ENCODE measurements at regions not wholly inside any gene's neighbourhood (a gene's known extent, or its start where the extent isn't known, plus 50 kb on each side); places are given as distances from the start of the nearest gene placed in this dataset.

DNA sequence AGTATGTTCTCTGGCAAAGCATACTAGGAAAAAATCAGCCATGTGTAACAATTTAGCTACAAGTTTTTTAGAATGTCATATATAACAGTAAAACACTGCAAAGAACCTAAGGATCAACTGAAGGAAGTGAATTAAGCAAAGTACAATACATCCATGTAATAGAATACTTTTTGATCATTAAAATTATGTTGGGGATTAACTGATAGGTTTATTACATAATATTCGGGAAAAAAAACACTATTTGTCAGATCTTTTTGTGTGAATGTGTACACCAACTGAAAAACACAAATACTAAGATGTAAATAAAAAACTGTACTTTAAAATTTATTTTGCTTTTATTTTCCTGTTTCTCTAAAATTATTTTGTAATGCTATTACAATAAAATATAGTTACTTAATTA, 185.5 kb upstream of the DYNLRB2 start:
- DNase-seq = no peak

DNA sequence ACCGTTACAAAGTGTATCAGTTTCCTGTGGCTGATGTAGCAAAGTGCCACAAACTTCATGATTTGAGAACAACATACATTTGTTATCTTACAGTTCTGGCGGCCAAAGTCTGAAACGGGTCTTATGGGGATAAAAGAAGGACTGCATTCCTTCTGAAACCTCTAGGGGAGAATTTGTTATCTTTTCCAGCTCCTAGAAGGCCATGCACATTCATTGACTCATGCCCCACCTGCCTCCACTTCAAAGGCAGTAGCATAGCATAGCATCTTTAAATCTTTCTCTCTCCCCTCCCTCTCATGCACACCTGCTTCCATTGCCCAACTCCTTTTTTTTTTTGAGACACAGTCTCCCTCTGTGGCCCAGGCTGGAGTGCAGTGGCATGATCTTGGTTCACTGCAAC, 190.7 kb upstream of the DYNLRB2 start:
- no peak for DNase-seq

DNA sequence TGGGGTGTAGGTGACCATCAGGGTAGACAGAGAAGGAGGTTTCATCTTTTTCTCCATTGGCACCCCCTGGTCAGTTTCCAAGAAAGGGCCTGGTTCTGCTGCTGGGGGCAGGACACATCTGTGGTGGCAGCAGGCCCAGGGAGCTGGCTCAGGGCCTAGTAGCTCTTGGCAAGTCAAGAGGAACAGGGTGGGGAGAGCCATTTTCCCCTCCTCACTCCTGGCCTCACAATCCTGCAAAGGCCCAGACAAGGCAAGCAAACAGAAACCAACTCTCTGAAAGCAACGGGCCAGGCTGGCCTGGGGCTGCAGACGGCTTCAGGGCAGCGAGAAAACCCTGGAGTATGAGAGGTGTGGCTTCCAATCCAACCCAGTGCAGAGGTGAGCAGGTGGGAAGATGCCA, 192.9 kb upstream of the DYNLRB2 start:
- no peak for DNase-seq

DNA sequence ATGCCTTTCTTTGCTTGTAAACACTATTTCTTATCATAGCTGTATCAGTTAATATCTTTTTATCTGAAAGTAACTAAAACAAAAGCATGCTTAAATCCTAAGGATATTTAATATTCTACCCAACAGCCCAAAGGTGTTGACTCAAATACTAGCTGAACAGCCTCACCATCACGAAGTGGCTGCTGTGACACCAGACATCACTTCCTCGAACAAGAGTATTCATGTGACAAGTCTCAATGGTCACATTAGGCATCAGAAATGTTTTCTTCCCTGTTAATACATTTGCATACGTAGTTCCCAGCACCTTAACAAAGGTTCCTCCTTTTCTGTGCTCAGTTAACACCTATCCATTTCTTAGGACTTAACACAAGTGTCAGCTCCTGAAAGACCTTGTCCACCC, 193.8 kb upstream of the DYNLRB2 start:
- no peak for DNase-seq

DNA sequence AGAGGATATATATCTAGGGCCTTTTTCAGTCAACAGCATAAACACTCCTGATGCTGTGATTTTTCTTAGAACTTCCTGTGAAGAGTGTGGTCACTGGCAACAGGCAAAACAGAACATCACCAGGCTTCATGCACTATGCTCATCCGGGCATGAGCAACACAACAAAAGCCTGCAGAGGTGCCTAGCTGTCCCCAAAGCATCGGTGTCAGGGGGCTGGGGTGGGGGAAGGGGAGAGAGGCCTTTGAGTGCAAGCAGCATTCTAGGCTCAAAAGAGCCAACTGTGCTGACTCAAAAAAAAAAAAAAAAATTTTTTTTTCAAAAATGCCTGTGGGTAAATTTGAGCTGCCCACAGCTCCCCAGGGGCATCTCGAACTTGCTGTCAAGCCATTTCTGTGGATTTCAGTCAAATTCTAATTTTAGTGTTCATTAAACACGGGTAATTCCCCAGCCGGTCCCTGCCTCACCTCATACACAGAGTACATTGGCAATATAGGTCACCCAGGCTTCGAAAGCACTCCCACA, 194.6 kb upstream of the DYNLRB2 start:
- no peak for DNase-seq

DNA sequence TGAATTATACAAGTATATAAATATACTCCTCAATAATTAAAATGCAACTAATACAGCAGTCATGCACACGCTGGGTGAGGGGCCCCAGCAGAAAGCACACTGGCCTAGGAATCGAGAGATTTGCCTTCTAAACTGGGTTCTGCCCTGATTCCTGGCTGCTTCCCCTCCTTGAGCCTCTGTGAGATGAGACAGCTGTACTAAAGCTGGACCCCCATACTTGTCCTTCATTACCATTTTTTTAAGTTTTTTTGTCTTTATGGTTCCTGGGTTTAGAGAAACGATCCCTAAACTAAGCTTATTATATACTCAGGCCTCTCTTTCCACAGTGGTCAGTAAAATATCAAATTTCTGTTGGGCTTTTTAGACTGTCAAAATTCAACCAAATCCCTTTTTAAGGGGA, 195.1 kb upstream of the DYNLRB2 start:
- no peak for DNase-seq

DNA sequence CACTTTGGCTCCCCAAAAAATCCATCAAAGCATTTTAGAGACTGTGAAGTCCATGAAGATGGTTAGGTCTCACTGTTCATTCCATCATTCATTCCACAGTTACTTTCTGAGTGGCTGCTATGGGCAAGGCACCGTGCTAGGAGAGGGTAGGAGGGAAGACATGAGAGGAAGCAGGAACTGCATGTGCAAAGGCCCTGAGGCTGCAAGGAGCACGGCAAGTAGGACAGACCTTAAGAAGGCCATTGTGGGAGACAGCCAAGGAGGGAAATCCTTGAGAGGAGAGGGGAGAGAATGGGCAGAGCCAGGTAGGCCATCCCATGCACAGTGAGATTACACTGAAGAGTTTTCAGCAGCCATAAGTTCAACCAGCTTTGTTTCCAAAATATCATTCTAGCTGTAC, 196.2 kb upstream of the DYNLRB2 start:
- no peak for DNase-seq

DNA sequence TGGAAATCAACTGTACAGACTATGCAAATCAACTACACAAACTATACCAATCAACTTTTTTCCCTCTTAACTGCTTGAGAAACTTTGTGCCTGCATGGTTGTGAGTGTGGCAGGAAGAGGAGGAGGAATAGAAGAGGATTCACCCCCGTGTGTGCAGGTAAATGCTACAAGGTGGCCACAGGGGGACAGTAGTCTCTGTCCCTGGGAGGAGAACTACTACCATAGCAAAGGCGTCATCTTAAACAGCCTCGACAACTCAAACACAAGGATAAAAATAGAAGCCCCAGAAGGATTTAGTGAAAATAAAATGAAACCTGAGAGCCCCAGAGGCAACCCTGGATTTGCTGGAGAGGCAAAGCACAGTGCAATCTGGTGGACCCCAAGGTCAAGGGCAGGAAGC, 199.5 kb upstream of the DYNLRB2 start:
- no peak for DNase-seq

DNA sequence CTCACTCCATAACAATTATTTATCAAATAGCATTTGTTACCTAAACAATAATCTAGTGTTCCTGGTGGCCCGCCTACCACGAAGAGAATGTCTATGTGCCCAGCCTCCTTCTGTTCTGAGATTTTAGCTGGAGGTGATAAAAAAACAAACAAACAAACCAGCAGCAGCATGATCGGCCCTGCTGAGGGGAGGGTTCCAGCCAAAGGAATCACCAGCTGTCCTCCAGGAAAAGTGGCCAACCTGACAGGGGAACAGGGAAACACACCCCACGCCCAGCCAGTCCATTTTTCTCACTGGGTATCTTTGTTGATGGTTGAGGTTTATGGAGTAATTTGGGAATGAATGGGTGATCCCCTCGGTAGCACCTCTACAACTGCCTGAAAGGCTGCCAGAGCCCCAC, 203.0 kb upstream of the DYNLRB2 start:
- no peak for DNase-seq

DNA sequence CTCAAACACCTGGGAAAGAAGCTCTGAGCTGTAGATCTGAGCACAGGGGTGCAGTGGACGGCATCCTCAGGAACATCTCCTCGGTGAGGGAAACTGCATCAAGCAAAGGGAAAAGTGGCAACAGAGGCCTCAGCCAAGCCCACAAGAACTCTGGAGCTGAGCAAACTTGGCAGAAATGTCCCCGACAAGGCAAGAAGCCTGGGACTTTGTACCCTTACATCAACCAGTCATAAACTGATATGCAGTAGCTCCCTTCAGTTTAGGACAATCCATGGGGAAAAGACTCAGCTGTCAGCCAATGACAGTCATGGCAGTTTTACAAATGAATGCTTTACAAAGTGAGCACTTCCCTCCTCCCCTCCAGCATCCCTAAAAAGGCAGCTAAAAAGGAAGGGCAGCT, 210.0 kb upstream of the DYNLRB2 start:
- no peak for DNase-seq

DNA sequence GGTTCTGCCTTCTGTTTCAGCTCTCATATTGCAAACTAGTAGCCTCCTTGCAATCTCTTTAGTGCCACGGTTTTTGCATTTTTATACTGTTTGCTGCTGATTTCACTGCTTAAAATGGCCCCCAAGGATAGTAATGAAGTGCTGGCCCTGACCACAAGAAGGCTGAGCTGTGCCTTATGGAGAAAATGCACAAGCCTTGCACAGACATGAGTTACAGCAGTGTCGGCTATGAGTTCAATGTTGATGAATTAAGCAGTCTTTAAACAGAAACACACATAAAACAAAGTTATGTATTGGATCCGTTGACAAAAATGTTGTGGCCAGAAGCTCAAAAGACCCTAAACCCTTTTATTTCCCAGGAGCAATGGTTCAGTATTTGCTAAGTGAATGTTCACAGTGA, 210.6 kb upstream of the DYNLRB2 start:
- DNase-seq = no peak

DNA sequence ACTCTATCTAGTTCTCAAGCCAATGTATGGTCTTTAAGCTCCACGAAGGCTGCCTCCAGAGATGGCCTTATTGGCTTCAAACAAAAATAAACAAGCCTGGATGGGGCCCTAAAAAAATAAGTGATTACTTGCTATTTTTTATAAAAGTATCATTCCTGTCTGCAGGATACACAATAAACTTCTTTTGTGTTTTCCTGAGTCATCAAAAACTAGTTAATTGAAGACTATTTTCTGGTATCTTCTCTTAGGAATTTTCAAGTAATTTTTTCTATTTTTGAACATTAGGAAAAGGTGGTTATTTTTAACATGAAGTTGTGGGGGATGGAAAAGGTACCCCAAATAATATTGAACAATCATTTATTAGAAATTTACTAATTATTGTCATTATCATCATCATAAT, 213.1 kb upstream of the DYNLRB2 start:
- DNase-seq = no peak

DNA sequence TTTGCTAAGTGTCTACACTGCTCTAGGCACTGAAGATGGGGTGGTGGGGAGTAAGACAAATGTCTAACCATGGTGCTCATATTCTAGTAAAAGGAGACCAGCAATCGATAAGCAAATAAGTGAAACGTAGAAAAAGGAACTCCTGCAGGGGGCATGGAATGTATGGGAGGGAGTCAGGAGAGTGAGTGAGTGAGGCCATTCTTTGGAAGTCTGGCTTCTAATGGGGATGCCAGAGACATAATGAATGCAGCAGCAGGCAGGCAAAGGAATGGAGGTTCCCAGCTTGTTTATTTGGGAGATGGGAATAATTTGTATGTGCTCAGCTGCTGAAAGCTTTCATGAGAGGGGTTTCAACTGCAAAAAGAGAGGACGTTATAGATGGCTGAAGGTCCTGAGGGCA, 216.4 kb upstream of the DYNLRB2 start:
- DNase-seq = no peak

DNA sequence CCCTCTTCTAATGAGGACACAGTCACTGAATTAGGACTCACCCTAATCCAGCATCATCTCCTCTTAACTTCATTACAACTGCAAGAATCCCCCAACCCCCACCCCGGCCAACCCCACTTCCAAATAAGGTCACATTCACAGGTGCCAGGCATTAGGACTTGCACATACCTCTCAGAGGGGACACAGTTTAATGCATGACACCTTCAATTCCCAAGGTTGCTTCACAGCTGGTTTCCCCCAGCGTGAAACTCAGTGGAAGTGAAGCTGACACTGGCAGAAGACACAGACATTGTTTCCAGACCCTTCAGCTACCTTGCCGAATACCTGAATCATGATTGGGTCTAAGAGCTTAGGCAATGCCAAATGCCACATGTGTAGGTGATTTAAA, 217.0 kb upstream of the DYNLRB2 start:
- no peak for DNase-seq

DNA sequence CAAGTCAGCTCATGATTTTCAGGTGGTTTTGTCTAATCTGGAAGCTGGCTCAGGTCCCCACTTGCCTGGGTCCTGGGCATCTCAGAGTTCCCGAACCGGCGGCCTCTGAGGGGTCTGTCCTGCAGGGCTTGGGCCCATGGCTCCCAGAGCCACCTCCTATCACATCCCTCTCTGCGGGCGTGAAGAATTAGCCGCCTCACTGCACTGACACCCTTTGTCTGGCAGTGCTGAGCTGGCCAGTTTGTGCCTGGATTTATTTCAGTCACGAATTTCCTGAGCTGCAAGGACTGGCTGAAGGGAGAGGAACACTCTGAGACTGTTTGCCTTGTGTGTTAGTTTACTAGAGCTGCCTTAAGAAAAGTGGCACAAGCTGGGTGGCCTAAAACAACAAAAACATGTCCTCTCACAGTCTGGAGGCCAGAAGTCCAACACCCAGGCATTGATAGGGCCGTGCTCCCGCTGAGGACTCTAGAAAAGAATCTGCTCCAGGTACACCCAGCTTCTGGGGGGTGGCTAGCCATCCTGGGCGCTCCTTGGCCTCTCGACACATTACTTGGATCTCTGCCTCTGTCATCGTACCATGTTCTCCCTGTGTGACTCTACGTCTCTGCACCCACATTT, 217.5 kb upstream of the DYNLRB2 start:
- no peak for DNase-seq

DNA sequence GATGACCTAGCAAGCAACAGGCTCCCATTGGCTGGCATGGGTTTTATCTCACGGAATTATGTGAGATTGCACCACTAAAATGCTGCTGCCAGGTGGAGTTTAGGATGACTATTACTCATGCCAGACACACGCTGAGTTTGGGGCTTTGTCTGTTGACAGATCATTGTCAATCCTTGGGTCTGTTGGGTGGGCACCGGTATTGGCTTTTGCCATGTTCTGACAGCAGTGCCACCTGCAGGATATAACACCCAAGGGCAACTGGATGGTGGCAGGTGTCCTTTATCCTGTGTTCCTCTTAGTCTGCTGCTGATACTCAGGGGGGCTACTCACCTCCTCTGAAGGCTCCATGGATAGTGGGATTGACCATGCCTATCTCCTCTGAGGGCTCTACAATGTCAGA, 221.6 kb upstream of the DYNLRB2 start:
- no peak for DNase-seq

DNA sequence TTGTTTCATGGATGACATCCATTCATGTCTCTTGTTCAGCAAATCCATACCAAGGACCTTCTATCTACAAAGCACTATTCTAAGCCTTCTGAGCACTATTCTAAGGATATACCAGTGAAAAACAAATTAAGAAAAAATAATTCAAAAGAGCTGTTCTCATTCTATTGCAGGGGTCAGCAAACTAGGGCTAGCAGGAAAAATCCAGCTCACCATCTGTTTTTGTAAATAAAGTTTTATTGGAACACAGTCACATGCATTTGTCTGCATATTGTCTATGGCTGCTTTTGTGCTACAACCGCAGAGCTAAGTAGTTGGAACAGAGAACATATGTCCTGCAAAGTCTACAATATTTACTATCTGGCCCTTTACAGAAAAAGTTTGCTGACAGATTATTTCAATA, 222.7 kb upstream of the DYNLRB2 start:
- DNase-seq = no peak

DNA sequence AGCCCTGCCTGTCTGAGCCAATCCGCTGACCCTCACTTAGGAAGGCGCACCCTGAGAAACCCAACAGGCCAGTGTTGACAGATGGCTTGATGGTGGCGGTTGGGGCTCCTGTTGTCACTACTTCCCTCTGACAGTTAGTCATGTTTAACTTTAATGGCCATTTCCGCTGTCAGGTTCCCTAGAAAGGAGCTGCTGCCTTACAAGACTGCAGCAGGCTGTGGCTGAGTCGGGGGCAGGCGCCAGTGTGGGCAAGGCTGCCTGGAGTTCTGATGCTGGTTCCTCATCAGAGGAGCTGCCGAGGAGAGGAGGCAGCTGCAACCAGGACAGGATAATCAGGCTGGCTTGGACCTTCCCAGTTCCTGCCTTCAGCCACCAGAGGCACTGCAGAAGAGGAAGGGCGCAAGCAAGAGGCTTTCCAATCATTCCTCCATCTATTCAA, 223.2 kb upstream of the DYNLRB2 start:
- no peak for DNase-seq

DNA sequence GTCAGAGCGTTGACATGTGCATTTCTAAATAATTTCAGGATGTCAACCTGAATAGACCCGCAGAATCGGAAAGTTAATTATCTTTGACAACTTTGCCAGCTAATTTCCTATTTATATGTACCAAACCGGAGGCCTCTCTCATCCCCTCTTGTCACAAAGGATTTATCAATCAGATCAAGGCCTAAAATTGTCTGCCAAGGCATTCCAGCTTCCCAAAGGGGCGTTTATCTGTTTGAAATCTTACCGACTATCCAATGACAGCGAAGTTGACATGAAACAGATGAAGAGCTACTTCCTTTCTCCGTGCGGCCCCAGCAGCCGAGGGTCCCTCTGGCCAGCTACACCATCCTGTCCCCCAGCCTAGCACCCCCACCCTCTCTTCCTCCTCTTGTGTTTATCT, 223.7 kb upstream of the DYNLRB2 start:
- DNase-seq = no peak

DNA sequence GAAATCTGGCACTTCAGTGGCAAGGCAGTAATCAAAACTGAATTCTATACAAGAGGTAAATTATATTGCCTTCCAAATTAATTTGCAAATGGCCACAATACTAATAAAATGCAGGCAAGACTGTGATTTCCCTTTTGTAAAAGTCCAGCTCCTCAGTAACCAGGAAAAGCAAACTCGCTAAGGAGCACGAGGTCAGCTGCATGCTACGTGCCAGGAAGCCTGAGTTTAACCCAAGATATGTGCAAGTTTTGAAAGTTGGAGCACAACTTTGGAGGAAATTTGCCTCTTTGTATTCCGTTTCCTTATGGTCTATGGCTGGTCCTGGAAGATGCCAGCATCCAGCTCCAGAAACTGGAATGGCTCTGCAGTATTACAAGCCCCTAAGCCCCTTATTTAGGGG, 226.8 kb upstream of the DYNLRB2 start:
- DNase-seq = no peak

DNA sequence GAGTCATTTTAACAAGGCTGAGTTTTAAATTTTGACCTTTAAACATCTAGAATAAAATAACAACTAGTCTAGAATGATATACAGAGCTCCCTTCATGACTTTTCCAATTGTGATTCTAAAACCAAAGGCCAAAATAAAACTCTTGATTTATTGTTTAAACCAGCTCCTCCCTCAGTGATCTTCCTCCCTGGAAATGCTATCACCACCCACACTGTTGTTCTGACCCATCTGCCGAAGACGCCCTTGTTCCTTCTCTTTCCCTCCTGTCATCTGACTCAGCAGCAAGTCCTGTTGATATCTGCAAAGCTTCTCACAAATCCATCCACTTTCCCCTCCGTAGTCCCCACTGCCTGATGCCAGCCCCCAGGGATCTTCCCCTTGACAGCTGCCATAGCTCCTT, 231.6 kb upstream of the DYNLRB2 start:
- no peak for DNase-seq

DNA sequence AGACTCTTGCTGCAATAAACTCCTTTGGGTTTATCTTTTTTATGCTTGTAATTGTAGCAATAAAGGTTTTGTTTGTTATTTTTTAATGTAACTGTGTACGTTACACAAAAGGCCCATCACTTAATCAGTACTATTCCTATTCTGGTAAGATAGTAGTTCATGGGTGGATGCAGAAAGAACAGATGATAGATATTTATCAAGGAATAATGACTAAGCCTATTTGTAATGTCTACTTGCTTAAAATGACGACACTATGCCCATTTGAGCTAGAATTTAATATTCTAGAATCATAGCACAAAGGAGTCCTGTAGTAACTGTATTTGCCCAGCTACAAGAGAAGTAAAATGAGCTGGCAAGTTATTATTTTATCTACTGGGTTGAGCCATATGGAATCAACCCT, 235.4 kb upstream of the DYNLRB2 start:
- no peak for DNase-seq

DNA sequence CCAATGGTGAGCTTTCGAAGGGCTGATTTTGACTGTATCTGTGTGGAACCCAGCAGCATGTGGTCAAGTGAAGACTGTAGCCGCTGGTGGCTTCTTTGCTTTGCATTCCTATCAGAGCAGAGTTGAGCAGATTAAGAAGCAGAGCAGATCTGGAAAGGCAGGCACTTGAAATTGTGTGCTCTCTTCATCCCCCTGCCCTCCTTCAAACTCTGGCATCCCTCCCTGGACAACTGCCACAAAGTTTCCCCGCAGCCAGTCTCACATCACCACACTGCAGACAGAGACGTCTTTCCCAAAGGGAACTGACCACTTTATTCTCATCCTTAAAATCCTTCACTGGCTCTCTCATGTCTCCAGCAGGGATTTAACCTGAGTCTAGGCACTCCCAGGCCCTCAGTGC, 237.1 kb upstream of the DYNLRB2 start:
- DNase-seq = no peak

DNA sequence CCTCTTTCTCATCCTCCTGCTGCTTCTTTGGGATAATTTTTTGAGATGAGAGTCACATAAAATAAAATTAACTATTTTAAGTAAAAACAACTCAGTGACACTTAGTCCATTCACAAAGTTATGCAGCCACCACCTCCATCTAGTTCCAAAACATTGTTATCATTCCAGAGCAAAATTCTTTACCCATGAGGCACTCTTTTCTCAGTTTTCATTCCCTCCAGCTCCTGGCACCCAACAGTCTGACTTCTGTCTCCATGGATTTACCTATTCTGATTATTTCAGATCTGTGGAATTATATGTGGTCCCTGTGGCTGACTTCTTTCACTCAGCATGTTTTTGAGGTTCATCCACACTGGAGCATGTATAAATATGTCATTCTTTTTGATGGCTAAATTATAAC, 239.9 kb upstream of the DYNLRB2 start:
- DNase-seq = no peak

DNA sequence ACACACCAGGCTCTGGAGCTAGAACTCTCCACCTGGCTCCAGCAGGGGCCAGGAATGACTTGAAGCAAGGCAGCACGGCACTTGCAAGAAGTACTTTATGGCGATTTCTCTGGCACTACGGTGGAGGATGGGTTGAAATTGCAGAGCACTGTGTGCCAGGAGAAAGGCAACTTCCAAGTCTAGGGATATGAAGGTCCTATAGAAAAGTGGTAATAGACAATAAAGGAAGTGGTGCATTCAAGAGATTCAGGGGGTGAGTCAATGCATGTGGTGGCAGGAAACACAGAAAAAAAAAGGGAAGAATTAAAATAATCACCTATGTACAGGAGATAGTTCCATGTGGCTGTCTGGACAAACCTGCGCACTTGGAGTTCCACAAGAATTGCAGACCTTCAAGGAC, 240.3 kb upstream of the DYNLRB2 start:
- DNase-seq = no peak

DNA sequence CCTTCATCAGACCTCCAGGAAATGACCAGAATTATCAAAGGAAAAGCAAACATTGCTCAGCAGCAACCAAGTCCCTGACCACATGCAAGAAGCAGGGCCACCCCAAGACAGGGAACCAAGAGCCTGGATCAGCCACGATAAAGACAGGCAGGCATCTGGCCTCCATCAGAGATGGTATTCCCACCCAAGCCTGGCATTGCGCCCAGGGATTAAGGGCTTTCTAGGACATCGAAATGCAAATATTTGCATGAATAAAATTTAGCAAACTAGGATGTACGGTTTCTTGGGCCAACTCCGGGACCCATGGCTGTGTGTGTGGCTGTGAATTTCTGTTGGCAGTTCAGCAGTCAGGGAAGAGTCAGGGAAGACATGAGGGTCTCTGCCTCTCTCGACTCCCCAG, 241.4 kb upstream of the DYNLRB2 start:
- DNase-seq = no peak

Measured in activated CD4-positive, alpha-beta T cell treated with anti-CD3 and anti-CD28 coated beads for 1 hour (primary cell).